ENCODE measurements at regions not wholly inside any gene's neighbourhood (a gene's known extent, or its start where the extent isn't known, plus 50 kb on each side); places are given as distances from the start of the nearest gene placed in this dataset.

GRCh38 chr10:6990891-6991290 lies 410.8 kb upstream of the PRKCQ start:
- no peak for TF ChIP-seq CTCF (conservative IDR thresholded peaks at IDR 0.05; ENCODE audit: low read length)
- no peak for TF ChIP-seq EZH2phosphoT487 (IDR thresholded peaks at IDR 0.05; ENCODE audit: borderline replicate concordance)

All from Loucy (cell line).